KMS-11 (cell line): ENCODE measurements at regions not wholly inside any gene's neighbourhood (a gene's known extent, or its start where the extent isn't known, plus 50 kb on each side); places are given as distances from the start of the nearest gene placed in this dataset.

Experiments used
- H2AFZ ChIP-seq: fragments of 200-600 bp; sonication (generic); 2 replicates; pipeline ENCODE4 v1.6.1; 2016; ENCODE audit warnings: antibody characterized with exemption, mixed run types, low read depth
- H3K27ac ChIP-seq: fragments of 200-600 bp; sonication (generic); 2 replicates; pipeline ENCODE4 v1.6.1; 2016; ENCODE audit warnings: mild to moderate bottlenecking, mixed run types
- H3K27me3 ChIP-seq: fragments of 200-600 bp; sonication (generic); 2 replicates; pipeline ENCODE4 v1.6.1; 2017; ENCODE audit warnings: mild to moderate bottlenecking, low read depth, mixed run types, moderate library complexity; ENCODE audit not compliant: insufficient read depth
- H3K36me3 ChIP-seq: fragments of 200-600 bp; sonication (generic); 2 replicates; pipeline ENCODE4 v1.6.1; 2017; ENCODE audit warnings: mild to moderate bottlenecking, mixed run types; ENCODE audit not compliant: insufficient read depth
- H3K4me1 ChIP-seq: fragments of 200-600 bp; sonication (generic); 2 replicates; pipeline ENCODE4 v1.6.1; 2016; ENCODE audit warnings: mild to moderate bottlenecking, low read depth, mixed run types; ENCODE audit not compliant: poor library complexity, severe bottlenecking
- H3K4me2 ChIP-seq: fragments of 200-600 bp; sonication (generic); 2 replicates; pipeline ENCODE4 v1.7.0; 2016; ENCODE audit warnings: mild to moderate bottlenecking, mixed run types
- H3K4me3 ChIP-seq: fragments of 200-600 bp; sonication (generic); IDR thresholded peaks from 2 replicates; pipeline ENCODE4 v1.6.1; 2017; ENCODE audit warnings: low read depth, low read length, mixed read lengths; ENCODE audit not compliant: insufficient read depth
- H3K79me2 ChIP-seq: fragments of 200-600 bp; sonication (generic); 2 replicates; pipeline ENCODE4 v1.6.1; 2016; ENCODE audit warnings: low read depth, mixed run types; ENCODE audit not compliant: insufficient read depth
- H3K9ac ChIP-seq: fragments of 200-600 bp; sonication (generic); 2 replicates; pipeline ENCODE4 v1.6.1; 2016; ENCODE audit warnings: mild to moderate bottlenecking, mixed run types
- H4K20me1 ChIP-seq: fragments of 200-600 bp; sonication (generic); 2 replicates; pipeline ENCODE4 v1.6.1; 2016; ENCODE audit warnings: mild to moderate bottlenecking, mixed run types; ENCODE audit not compliant: insufficient read depth
- CTCF ChIP-seq: fragments of 200-600 bp; sonication (generic); conservative IDR thresholded peaks from 2 replicates; pipeline ENCODE4 v1.6.1; 2017; ENCODE audit warnings: low read depth, mild to moderate bottlenecking, antibody characterized with exemption, low read length, moderate library complexity, mixed read lengths

GRCh38 chr4:14857475-14857874 lies 144.8 kb upstream of the CPEB2 start:
- no peaks in the 10 kb centered on the region for H4K20me1 ChIP-seq
- no peaks in the 10 kb centered on the region for H3K79me2 ChIP-seq
- peaks cover 18% of the 10 kb centered on the region for H3K4me1 ChIP-seq
- no peak overlapping the region for H2AFZ ChIP-seq
- TF ChIP-seq CTCF: no peak
- H3K36me3 ChIP-seq: no peaks in the 10 kb centered on the region
- no peak overlapping the region for H3K4me3 ChIP-seq
- H3K9ac ChIP-seq: no peak overlapping the region
- no peak overlapping the region for H3K4me2 ChIP-seq
- no peaks in the 10 kb centered on the region for H3K27me3 ChIP-seq
- H3K27ac ChIP-seq: no peak overlapping the region

- no peaks in the 10 kb centered on the region for H4K20me1 ChIP-seq
- no peak overlapping the region for H3K4me2 ChIP-seq
- no peak for TF ChIP-seq CTCF
- no peaks in the 10 kb centered on the region for H3K79me2 ChIP-seq
- H3K36me3 ChIP-seq: no peaks in the 10 kb centered on the region
- peaks cover 18% of the 10 kb centered on the region for H3K4me1 ChIP-seq
- no peaks in the 10 kb centered on the region for H3K27me3 ChIP-seq
- H2AFZ ChIP-seq: no peak overlapping the region
- H3K9ac ChIP-seq: no peak overlapping the region
- no peak overlapping the region for H3K27ac ChIP-seq
- H3K4me3 ChIP-seq: no peak overlapping the region
Observed at GRCh38 chr4:14857981-14858380, 144.3 kb upstream of the CPEB2 start.

- no peaks in the 10 kb centered on the region for H3K36me3 ChIP-seq
- no peak for TF ChIP-seq CTCF
- no peak overlapping the region for H3K9ac ChIP-seq
- H4K20me1 ChIP-seq: no peaks in the 10 kb centered on the region
- no peak overlapping the region for H3K4me3 ChIP-seq
- no peaks in the 10 kb centered on the region for H3K79me2 ChIP-seq
- H3K4me1 ChIP-seq: no peaks in the 10 kb centered on the region
- no peaks in the 10 kb centered on the region for H3K27me3 ChIP-seq
- no peak overlapping the region for H3K27ac ChIP-seq
- no peak overlapping the region for H3K4me2 ChIP-seq
- H2AFZ ChIP-seq: no peak overlapping the region
Observed at GRCh38 chr4:14862891-14863290, 139.4 kb upstream of the CPEB2 start.

GRCh38 chr4:14863418-14864364 lies 138.6 kb upstream of the CPEB2 start:
- Histone ChIP-seq H3K4me2 (no peak overlapping the region), H3K9ac (no peak overlapping the region), H3K36me3 (no peaks in the 10 kb centered on the region), H3K4me3 (no peak overlapping the region), H4K20me1 (no peaks in the 10 kb centered on the region), H3K27ac (no peak overlapping the region), H2AFZ (no peak overlapping the region), H3K79me2 (no peaks in the 10 kb centered on the region), H3K4me1 (no peaks in the 10 kb centered on the region), H3K27me3 (no peaks in the 10 kb centered on the region)
- TF ChIP-seq CTCF: no peak
